GM12878 (cell line): ENCODE measurements at regions not wholly inside any gene's neighbourhood (a gene's known extent, or its start where the extent isn't known, plus 50 kb on each side); places are given as distances from the start of the nearest gene placed in this dataset.

Source experiments
- ATAC-seq: fragments of 200-7000 bp; cut with Tn5 transposase; 3 replicates; pipeline ENCODE4 v1.9.1; 2020; ENCODE audit warnings: mild to moderate bottlenecking, moderate library complexity
- BruUV-seq: library from RNA; stranded (reverse); fragments of 400-500 nt; replicated peaks from 2 replicates; lab custom pipeline; 2021; lab: Mats Ljungman, UMichigan
- CTCF ChIA-PET: fragments of 300-600 bp; sonication (Branson Sonifier 250); formaldehyde crosslinking; extraction: SDS; loops from one replicate; lab custom pipeline; 2021; ENCODE audit warnings: inconsistent platforms; lab: Yijun Ruan, JAX
- POLR2A ChIA-PET: fragments of 350-600 bp; formaldehyde crosslinking; extraction: SDS; loops from one replicate; lab custom pipeline; 2021; ENCODE audit warnings: inconsistent platforms; lab: Charles Lee
- RAD21 ChIA-PET: fragments of 300-600 bp; sonication (Branson Sonifier 250); formaldehyde crosslinking; loops from one replicate; lab custom pipeline; 2023; ENCODE audit warnings: antibody characterized with exemption; ENCODE audit not compliant: unreplicated experiment; lab: Charles Lee
- SMC1A ChIA-PET: fragments of 300-600 bp; sonication (Branson Sonifier 250); formaldehyde crosslinking; loops from one replicate; lab custom pipeline; 2023; ENCODE audit not compliant: unreplicated experiment, uncharacterized antibody; lab: Charles Lee
- DNase-seq: peaks from one replicate; pipeline ENCODE4 v3.0.0-alpha.2; 2011; ENCODE audit warnings: low read depth, low spot score
- FAIRE-seq: peaks from 3 replicates; lab custom pipeline; 2011; peaks lifted over from hg19 to GRCh38; lab: Jason Lieb, UNC
- H2AFZ ChIP-seq: 2 replicates; pipeline ENCODE4 v1.6.0; 2011; ENCODE audit warnings: low read depth, low read length, control low read depth; ENCODE audit not compliant: control insufficient read depth
- H3K27ac ChIP-seq: 2 replicates; pipeline ENCODE4 v1.5.1; 2011; ENCODE audit warnings: control low read depth; ENCODE audit not compliant: control insufficient read depth, insufficient read depth
- H3K27me3 ChIP-seq, 2 experiments: replicated peaks in 1 of 2; 2 replicates each; pipeline versions ENCODE4 v1.6.0 to v1.6.1; 2011; ENCODE audit warnings: low read length in 1 of 2; ENCODE audit not compliant: control insufficient read depth in 2 of 2, insufficient read depth in 2 of 2
- H3K36me3 ChIP-seq, 2 experiments: 2 replicates each; pipeline ENCODE4 v1.5.1; 2011; ENCODE audit warnings: low read length in 1 of 2; ENCODE audit not compliant: control insufficient read depth in 2 of 2, insufficient read depth in 2 of 2
- H3K4me1 ChIP-seq: 2 replicates; pipeline ENCODE4 v1.6.1; 2011; ENCODE audit warnings: mild to moderate bottlenecking, low read length, moderate library complexity, mixed read lengths; ENCODE audit not compliant: control insufficient read depth, insufficient read depth
- H3K4me2 ChIP-seq: 2 replicates; pipeline ENCODE4 v1.6.0; 2011; ENCODE audit warnings: control low read depth; ENCODE audit not compliant: control insufficient read depth, insufficient read depth
- H3K4me3 ChIP-seq: fragments of 200-600 bp; sonication (generic); 2 replicates; pipeline ENCODE4 v1.5.1; 2016
- H3K79me2 ChIP-seq: 2 replicates; pipeline ENCODE4 v1.6.0; 2011; ENCODE audit warnings: low read length; ENCODE audit not compliant: control insufficient read depth, insufficient read depth
- H3K9ac ChIP-seq: 2 replicates; pipeline ENCODE4 v1.8.0; 2011; ENCODE audit warnings: low read length, control low read depth, mixed read lengths; ENCODE audit not compliant: control insufficient read depth, insufficient read depth
- H3K9me3 ChIP-seq: replicated peaks from 3 replicates; pipeline ENCODE4 v1.5.1; 2011; ENCODE audit warnings: mild to moderate bottlenecking, low read length; ENCODE audit not compliant: control insufficient read depth, insufficient read depth
- H4K20me1 ChIP-seq: 2 replicates; pipeline ENCODE4 v1.6.0; 2011; ENCODE audit not compliant: control insufficient read depth, insufficient read depth
- ASH2L ChIP-seq: fragments of 300-600, 200-600 bp; sonication (generic); IDR thresholded peaks from 2 replicates; pipeline ENCODE4 v1.6.1; 2017; ENCODE audit warnings: low read depth, mild to moderate bottlenecking, borderline replicate concordance
- FOXK2 ChIP-seq: fragments of 450-650 bp; IDR thresholded peaks from 2 replicates; pipeline ENCODE4 v1.6.1; 2017; ENCODE audit warnings: mild to moderate bottlenecking, moderate library complexity
- GABPA ChIP-seq: IDR thresholded peaks from 2 replicates; pipeline ENCODE4 v1.6.1; 2014; ENCODE audit warnings: antibody characterized with exemption, low read depth, mild to moderate bottlenecking, inconsistent platforms
- MEF2A ChIP-seq: IDR thresholded peaks from 2 replicates; pipeline ENCODE4 v1.6.1; 2011; ENCODE audit warnings: low read depth, mild to moderate bottlenecking, low read length, moderate library complexity; ENCODE audit not compliant: insufficient read depth
- NFIC ChIP-seq: IDR thresholded peaks from 2 replicates; pipeline ENCODE4 v1.6.1; 2012; ENCODE audit warnings: low read depth, mild to moderate bottlenecking, inconsistent platforms, low read length, moderate library complexity
- RBBP5 ChIP-seq: fragments of 200-600 bp; sonication (generic); conservative IDR thresholded peaks from 2 replicates; pipeline ENCODE4 v1.6.1; 2016
- SMAD1 ChIP-seq: fragments of 450-650 bp; IDR thresholded peaks from 2 replicates; pipeline ENCODE4 v1.6.1; 2018; ENCODE audit warnings: mild to moderate bottlenecking, low read depth; ENCODE audit not compliant: partially characterized antibody
- SREBF2 ChIP-seq: IDR thresholded peaks from 2 replicates; pipeline ENCODE4 v1.6.1; 2012; ENCODE audit warnings: mild to moderate bottlenecking, low read length
- YY1 ChIP-seq: IDR thresholded peaks from 2 replicates; pipeline ENCODE4 v1.6.1; 2011; ENCODE audit warnings: low read depth, mild to moderate bottlenecking, low read length
- WGBS: methylation state at CpG from one replicate; pipeline ENCODE4 v1.1.6; 2016; ENCODE audit warnings: low lambda C conversion rate; ENCODE audit not compliant: insufficient replicate concordance, insufficient coverage; ENCODE audit errors: missing lambda C conversion rate; 5-methylcytosine and 5-hydroxymethylcytosine counted together
- in situ Hi-C: fragments of 300-500 bp; cut with MboI; formaldehyde crosslinking; loops from 9 replicates; pipeline ENCODE4 v1.14.3; 2018; ENCODE audit warnings: mixed read lengths
- intact Hi-C: fragments of 100-400 bp; cut with micrococcal nuclease; formaldehyde crosslinking; loops from one replicate; pipeline ENCODE4 v1.14.2; 2022; ENCODE audit not compliant: unreplicated experiment
- TF ChIP-seq, protein P1 (sequence below): fragments of 450-650 bp; IDR thresholded peaks from 2 replicates; pipeline ENCODE4 v1.6.1; 2017; ENCODE audit warnings: mild to moderate bottlenecking
- TF ChIP-seq, protein P2 (sequence below): fragments of 450-650 bp; IDR thresholded peaks from 2 replicates; pipeline ENCODE4 v1.6.1; 2018; ENCODE audit warnings: mild to moderate bottlenecking, low read depth, moderate library complexity; ENCODE audit not compliant: partially characterized antibody

DNA sequence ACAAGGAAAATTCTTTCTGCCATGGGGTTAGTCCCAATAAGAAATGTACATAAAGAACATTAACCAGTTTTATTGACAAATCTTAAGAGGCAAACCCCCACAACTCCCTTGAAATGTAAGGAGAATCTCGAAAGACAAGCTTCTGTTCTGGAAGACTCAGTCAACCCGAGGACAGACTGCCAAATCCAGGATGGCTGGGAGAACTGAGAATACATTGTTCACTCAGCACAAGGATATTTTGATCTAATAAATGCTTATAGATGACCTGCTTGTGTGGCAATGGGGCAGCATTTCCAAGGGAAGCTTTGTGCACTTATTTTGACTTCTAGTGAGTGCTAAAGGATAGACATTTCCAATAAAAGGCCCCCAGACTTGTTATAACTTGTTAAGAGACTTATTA is 280.4 kb downstream of the DHX15 start (continued):
- TF ChIP-seq RBBP5 (no peak), YY1 (no peak), ASH2L (no peak), GABPA (no peak), MEF2A (no peak), FOXK2 (no peak), SMAD1 (no peak), SREBF2 (no peak)
- TF ChIP-seq, protein P1, sequence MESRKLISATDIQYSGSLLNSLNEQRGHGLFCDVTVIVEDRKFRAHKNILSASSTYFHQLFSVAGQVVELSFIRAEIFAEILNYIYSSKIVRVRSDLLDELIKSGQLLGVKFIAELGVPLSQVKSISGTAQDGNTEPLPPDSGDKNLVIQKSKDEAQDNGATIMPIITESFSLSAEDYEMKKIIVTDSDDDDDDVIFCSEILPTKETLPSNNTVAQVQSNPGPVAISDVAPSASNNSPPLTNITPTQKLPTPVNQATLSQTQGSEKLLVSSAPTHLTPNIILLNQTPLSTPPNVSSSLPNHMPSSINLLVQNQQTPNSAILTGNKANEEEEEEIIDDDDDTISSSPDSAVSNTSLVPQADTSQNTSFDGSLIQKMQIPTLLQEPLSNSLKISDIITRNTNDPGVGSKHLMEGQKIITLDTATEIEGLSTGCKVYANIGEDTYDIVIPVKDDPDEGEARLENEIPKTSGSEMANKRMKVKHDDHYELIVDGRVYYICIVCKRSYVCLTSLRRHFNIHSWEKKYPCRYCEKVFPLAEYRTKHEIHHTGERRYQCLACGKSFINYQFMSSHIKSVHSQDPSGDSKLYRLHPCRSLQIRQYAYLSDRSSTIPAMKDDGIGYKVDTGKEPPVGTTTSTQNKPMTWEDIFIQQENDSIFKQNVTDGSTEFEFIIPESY = no peak

DNA sequence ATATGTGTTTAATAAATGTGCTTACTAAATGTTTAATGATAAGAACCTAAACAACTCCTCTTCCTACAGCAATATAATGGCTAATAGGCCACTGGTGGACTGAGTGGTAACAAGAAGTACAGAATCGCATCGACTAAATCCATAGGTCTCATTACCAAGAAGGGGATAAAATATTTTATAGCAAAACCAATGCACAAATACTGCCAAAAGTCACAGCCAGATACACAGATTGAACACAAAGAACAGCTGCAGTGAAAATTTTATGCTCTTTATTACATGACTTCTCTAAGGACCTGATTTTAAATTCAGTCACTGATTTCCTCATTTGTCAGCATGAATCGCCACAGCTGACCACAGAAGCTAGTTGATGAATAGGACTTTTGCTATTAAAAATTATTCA is 285.4 kb downstream of the DHX15 start:
- no peak for ATAC-seq
- no peak for DNase-seq
- no peaks in the 10 kb centered on the region for H3K36me3 ChIP-seq
- no TSS peak for BruUV-seq
- no peaks in the 10 kb centered on the region for H3K79me2 ChIP-seq
- H3K9me3 ChIP-seq = no peaks in the 10 kb centered on the region
- no peak overlapping the region for H3K4me3 ChIP-seq
- H4K20me1 ChIP-seq = no peaks in the 10 kb centered on the region
- no peak overlapping the region for H3K4me2 ChIP-seq
- CTCF ChIA-PET = no interaction called here
- H2AFZ ChIP-seq = no peak overlapping the region
- intact Hi-C loops (no loop called here), in situ Hi-C loops (no loop called here)
- RAD21 ChIA-PET = no interaction called here
- POLR2A ChIA-PET = no interaction called here
- no peaks in the 10 kb centered on the region for H3K27me3 ChIP-seq
- no peaks in the 10 kb centered on the region for H3K4me1 ChIP-seq
- WGBS = 59% methylated on average over 3 of the region's 3 CpGs
- FAIRE-seq = no peak
- H3K9ac ChIP-seq = no peak overlapping the region
- no peak overlapping the region for H3K27ac ChIP-seq
- SMC1A ChIA-PET = no interaction called here
- TF ChIP-seq NFIC = no peak
- TF ChIP-seq, protein P2, sequence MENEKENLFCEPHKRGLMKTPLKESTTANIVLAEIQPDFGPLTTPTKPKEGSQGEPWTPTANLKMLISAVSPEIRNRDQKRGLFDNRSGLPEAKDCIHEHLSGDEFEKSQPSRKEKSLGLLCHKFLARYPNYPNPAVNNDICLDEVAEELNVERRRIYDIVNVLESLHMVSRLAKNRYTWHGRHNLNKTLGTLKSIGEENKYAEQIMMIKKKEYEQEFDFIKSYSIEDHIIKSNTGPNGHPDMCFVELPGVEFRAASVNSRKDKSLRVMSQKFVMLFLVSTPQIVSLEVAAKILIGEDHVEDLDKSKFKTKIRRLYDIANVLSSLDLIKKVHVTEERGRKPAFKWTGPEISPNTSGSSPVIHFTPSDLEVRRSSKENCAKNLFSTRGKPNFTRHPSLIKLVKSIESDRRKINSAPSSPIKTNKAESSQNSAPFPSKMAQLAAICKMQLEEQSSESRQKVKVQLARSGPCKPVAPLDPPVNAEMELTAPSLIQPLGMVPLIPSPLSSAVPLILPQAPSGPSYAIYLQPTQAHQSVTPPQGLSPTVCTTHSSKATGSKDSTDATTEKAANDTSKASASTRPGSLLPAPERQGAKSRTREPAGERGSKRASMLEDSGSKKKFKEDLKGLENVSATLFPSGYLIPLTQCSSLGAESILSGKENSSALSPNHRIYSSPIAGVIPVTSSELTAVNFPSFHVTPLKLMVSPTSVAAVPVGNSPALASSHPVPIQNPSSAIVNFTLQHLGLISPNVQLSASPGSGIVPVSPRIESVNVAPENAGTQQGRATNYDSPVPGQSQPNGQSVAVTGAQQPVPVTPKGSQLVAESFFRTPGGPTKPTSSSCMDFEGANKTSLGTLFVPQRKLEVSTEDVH = no peak
- no peak for TF ChIP-seq ASH2L
